ENCODE measurements at regions not wholly inside any gene's neighbourhood (a gene's known extent, or its start where the extent isn't known, plus 50 kb on each side); places are given as distances from the start of the nearest gene placed in this dataset.

DNA sequence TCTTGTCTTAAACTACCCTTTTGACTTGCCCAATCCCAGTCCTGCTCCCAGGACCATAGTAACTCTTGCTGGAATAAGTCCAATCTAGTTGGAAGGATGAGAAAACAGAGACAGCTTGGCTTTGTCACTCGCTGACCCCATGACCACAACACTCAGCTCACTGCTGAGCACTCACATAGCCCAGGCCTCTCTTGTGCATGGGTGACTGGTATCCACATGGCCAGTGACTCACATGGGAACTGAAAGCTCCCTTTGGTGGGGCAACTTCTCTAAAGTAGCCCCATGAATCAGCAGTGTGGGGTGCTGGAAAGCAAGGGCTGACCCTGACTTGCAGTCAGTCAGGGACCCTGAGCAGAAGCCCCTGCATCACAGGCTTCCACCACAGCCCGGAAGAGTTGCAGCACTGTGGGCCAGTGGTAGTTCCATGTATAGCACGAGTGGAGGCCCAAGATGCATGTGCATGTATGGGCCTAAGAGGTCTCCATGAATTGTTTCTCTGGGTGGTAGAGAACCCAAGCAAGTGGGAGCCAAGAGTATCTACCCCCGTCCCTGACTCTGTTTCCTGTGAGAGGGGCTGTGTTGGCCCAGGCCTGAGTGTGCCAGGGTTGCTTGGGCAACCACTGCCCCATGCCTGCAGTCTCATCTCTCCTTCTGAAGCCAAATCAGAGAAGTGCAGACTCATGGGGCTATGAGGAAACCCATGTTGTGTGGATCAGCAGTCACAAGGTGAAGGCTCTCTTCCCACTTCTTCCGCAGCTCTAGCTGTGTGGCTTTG is 62.1 kb upstream of the XCR1 start:
- no peak overlapping the region for H3K4me3 ChIP-seq
- H3K9me3 ChIP-seq (replicated peaks; ENCODE audit: control insufficient read depth, insufficient read depth, low read depth, low read length) = no peaks in the 10 kb centered on the region
- H3K79me2 ChIP-seq (ENCODE audit: control insufficient read depth, insufficient read depth, low read length) = no peaks in the 10 kb centered on the region
- peaks cover 0 to 13% of the 10 kb centered on the region in 2 experiments; a peak in 3 of 5 replicates for H3K27me3 ChIP-seq (ENCODE audit: control insufficient read depth in 2 of 2, insufficient read depth in 2 of 2, low read length in 2 of 2)
- no peaks in the 10 kb centered on the region for H3K36me3 ChIP-seq (ENCODE audit: control insufficient read depth, insufficient read depth, low read length)
- DNase-seq (ENCODE audit: extremely low read depth in 1 of 4, low spot score in 3 of 4) (no peak), FAIRE-seq (no peak), ATAC-seq (no peak; the same call in 2 of the 3 replicates)
- CTCF ChIA-PET (ENCODE audit: low intra/inter-chr PET ratio) = no interaction called here
- POLR2A ChIA-PET = no interaction called here
- no peaks in the 10 kb centered on the region for H3K9me1 ChIP-seq (ENCODE audit: control insufficient read depth, insufficient read depth, low read length)
- no peak overlapping the region for H3K27ac ChIP-seq (ENCODE audit: extremely low read depth, low read depth, low read length)
- in situ Hi-C loops (cut with MboI) = loop anchor here (10.0 kb wide), 1 partner anchor 1055 kb away; no protein-coding TSS in a partner anchor
- H2AFZ ChIP-seq (ENCODE audit: low read depth, low read length) = no peak overlapping the region
- no peak overlapping the region for H3K9ac ChIP-seq (ENCODE audit: insufficient read depth in 1 of 2, low read depth in 2 of 2, low read length in 2 of 2)
- TF ChIP-seq, protein P1, sequence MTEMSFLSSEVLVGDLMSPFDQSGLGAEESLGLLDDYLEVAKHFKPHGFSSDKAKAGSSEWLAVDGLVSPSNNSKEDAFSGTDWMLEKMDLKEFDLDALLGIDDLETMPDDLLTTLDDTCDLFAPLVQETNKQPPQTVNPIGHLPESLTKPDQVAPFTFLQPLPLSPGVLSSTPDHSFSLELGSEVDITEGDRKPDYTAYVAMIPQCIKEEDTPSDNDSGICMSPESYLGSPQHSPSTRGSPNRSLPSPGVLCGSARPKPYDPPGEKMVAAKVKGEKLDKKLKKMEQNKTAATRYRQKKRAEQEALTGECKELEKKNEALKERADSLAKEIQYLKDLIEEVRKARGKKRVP (CRISPR knock-in tag; IDR thresholded peaks at IDR 0.05) = 0 out of 2 replicates have a peak, but pooled peaks have one; percentile 13
- TF ChIP-seq, protein P2, sequence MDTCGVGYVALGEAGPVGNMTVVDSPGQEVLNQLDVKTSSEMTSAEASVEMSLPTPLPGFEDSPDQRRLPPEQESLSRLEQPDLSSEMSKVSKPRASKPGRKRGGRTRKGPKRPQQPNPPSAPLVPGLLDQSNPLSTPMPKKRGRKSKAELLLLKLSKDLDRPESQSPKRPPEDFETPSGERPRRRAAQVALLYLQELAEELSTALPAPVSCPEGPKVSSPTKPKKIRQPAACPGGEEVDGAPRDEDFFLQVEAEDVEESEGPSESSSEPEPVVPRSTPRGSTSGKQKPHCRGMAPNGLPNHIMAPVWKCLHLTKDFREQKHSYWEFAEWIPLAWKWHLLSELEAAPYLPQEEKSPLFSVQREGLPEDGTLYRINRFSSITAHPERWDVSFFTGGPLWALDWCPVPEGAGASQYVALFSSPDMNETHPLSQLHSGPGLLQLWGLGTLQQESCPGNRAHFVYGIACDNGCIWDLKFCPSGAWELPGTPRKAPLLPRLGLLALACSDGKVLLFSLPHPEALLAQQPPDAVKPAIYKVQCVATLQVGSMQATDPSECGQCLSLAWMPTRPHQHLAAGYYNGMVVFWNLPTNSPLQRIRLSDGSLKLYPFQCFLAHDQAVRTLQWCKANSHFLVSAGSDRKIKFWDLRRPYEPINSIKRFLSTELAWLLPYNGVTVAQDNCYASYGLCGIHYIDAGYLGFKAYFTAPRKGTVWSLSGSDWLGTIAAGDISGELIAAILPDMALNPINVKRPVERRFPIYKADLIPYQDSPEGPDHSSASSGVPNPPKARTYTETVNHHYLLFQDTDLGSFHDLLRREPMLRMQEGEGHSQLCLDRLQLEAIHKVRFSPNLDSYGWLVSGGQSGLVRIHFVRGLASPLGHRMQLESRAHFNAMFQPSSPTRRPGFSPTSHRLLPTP (IDR thresholded peaks at IDR 0.05; ENCODE audit: borderline replicate concordance, extremely low read depth, insufficient read length) = no peak
- no peak for TF ChIP-seq MCM3 (IDR thresholded peaks at IDR 0.05)
- TF ChIP-seq, protein P3, sequence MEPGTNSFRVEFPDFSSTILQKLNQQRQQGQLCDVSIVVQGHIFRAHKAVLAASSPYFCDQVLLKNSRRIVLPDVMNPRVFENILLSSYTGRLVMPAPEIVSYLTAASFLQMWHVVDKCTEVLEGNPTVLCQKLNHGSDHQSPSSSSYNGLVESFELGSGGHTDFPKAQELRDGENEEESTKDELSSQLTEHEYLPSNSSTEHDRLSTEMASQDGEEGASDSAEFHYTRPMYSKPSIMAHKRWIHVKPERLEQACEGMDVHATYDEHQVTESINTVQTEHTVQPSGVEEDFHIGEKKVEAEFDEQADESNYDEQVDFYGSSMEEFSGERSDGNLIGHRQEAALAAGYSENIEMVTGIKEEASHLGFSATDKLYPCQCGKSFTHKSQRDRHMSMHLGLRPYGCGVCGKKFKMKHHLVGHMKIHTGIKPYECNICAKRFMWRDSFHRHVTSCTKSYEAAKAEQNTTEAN (CRISPR knock-in tag; IDR thresholded peaks at IDR 0.05) = no peak
- TF ChIP-seq ZFP1 (CRISPR knock-in tag; IDR thresholded peaks at IDR 0.05) = no peak
- no peak for TF ChIP-seq MECOM (CRISPR knock-in tag; IDR thresholded peaks at IDR 0.05)
- TF ChIP-seq, protein P4, sequence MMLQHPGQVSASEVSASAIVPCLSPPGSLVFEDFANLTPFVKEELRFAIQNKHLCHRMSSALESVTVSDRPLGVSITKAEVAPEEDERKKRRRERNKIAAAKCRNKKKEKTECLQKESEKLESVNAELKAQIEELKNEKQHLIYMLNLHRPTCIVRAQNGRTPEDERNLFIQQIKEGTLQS (IDR thresholded peaks at IDR 0.05) = peak; percentile 30; the same call in 1 of the 2 replicates
- TF ChIP-seq, protein P4 (CRISPR knock-in tag; conservative IDR thresholded peaks at IDR 0.05) = no peak
- TF ChIP-seq, protein P5, sequence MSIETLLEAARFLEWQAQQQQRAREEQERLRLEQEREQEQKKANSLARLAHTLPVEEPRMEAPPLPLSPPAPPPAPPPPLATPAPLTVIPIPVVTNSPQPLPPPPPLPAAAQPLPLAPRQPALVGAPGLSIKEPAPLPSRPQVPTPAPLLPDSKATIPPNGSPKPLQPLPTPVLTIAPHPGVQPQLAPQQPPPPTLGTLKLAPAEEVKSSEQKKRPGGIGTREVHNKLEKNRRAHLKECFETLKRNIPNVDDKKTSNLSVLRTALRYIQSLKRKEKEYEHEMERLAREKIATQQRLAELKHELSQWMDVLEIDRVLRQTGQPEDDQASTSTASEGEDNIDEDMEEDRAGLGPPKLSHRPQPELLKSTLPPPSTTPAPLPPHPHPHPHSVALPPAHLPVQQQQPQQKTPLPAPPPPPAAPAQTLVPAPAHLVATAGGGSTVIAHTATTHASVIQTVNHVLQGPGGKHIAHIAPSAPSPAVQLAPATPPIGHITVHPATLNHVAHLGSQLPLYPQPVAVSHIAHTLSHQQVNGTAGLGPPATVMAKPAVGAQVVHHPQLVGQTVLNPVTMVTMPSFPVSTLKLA (conservative IDR thresholded peaks at IDR 0.05) = no peak
- no peak for TF ChIP-seq HNRNPLL (IDR thresholded peaks at IDR 0.05; ENCODE audit: low read depth, low read length, poor library complexity, severe bottlenecking)
- peak; percentile 81 for TF ChIP-seq FOSL1 (tag; conservative IDR thresholded peaks at IDR 0.05)
- intact Hi-C loops (cut with micrococcal nuclease) = loop anchor here (10.0 kb wide), 1 partner anchor 115 kb away; the partner anchor contains the start of gene CCR1
- 1% methylated on average over 5 of the region's 5 CpGs for WGBS (ENCODE audit: insufficient coverage, low coverage, missing lambda C conversion rate)
- H4K20me1 ChIP-seq (replicated peaks; ENCODE audit: control insufficient read depth, insufficient read depth, low read length) = no peaks in the 10 kb centered on the region
- no TSS peak for BruUV-seq (replicated peaks)
- no peaks in the 10 kb centered on the region; a peak in 1 of 5 replicates for H3K4me1 ChIP-seq (replicated peaks in 1 of 2; ENCODE audit: control insufficient read depth in 2 of 2, insufficient read depth in 2 of 2, low read length in 2 of 2)
- no peak overlapping the region for H3K4me2 ChIP-seq (ENCODE audit: insufficient read depth, low read length)
